ENCODE measurements at regions not wholly inside any gene's neighbourhood (a gene's known extent, or its start where the extent isn't known, plus 50 kb on each side); places are given as distances from the start of the nearest gene placed in this dataset.

DNA sequence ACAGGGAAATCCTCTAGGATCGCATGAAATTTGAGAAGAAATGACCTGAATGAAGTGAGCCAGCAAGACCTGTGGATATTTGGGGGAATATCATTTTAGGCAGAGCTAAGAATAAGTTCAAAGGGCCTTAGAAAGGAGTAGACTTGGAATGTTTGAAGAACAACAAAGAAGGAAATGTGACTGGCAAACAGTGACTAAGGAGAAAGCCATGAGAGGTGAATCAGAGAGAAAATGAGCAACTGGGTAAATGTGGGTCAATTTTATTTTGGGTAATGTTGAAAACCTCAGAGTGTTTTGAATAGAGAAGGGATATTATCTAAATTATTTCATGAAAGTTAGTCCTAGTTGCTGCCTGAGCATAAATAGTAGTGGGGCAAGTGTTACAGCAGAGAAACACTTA, 672.8 kb downstream of the LMO4 start:
- no peak overlapping the region for H3K27ac ChIP-seq
- TF ChIP-seq, protein P1, sequence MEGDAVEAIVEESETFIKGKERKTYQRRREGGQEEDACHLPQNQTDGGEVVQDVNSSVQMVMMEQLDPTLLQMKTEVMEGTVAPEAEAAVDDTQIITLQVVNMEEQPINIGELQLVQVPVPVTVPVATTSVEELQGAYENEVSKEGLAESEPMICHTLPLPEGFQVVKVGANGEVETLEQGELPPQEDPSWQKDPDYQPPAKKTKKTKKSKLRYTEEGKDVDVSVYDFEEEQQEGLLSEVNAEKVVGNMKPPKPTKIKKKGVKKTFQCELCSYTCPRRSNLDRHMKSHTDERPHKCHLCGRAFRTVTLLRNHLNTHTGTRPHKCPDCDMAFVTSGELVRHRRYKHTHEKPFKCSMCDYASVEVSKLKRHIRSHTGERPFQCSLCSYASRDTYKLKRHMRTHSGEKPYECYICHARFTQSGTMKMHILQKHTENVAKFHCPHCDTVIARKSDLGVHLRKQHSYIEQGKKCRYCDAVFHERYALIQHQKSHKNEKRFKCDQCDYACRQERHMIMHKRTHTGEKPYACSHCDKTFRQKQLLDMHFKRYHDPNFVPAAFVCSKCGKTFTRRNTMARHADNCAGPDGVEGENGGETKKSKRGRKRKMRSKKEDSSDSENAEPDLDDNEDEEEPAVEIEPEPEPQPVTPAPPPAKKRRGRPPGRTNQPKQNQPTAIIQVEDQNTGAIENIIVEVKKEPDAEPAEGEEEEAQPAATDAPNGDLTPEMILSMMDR (conservative IDR thresholded peaks at IDR 0.05), result no peak

DNA sequence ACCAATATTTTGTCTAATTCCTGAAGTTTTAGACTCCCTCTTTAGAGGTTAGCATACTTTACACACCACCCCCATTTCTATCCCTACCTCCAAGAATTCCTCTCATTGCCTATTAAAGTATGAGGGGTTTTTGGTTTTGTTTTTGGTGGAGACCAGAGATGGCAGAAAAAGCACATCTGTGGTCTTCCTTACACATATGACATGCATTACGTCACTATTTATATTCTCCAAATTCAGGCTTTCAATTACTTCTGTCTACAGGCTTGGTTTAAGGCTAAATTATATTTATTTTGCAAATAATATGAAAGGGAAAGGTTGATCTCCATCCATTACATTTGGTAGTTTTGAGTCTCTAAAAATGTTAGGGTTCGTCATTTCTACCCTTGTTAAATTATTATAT, 674.6 kb downstream of the LMO4 start:
- H3K27ac ChIP-seq, result no peak overlapping the region
- TF ChIP-seq, protein P1 (conservative IDR thresholded peaks at IDR 0.05), result no peak

DNA sequence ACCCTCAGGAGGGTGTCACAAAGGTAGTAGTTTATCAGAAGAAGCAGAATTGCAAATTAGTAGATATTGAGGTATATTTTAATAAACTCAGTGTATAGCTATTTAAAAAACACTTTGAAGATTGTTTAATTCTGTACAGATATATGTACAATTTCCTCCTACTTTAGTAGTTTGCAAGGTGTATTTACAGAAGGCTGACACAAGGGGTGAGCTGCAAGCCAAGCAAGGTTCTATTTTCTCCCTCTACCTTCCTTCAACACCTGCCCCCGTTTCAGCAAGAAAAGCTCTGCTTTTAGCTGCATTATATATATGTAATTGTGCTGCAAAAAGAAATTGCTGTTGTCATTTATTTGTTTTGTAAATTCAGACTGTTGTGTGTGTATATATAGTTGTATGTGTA, 674.2 kb upstream of the PKN2 start:
- no peak overlapping the region for H3K27ac ChIP-seq
- TF ChIP-seq, protein P1 (conservative IDR thresholded peaks at IDR 0.05), result no peak

DNA sequence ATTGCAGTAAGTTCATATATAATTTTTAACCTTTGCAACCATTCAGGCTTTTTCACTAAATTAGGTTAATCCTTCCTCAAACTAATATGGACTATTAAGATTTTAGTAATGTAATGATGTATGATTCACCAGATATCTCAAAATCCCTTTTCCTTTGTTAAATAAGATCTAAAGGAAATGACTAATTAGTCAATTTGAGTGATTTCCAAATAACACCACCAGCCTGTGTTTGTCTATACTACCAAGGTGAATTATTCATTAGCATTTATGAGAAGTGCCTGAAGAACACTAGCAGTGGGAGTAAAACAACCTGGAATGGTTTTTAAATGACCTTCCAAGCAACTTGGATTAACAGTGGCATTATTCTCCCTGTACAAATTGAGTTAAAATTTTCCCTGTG, 670.6 kb upstream of the PKN2 start:
- H3K27ac ChIP-seq, result no peak overlapping the region
- TF ChIP-seq, protein P1 (conservative IDR thresholded peaks at IDR 0.05), result no peak

DNA sequence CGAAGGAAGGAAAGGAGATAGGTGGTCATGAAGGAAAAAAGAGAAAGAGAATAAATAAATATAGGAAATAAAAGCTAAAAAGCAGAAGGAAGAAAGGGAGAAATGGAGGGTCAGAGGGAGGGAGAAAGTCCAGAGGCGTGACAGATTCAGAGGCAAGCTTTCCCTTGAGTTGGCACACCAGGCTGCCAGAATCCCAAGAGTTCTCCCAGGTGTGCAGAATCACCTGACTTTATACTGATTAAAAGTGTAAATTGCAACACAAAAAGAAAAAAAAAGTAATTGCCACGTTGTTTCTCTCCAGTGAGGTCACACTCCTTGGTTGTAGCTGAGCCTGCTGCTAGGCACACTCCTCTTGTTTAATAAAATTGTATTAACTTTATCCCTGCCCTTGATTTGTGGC, 669.9 kb upstream of the PKN2 start:
- TF ChIP-seq, protein P1 (conservative IDR thresholded peaks at IDR 0.05), result no peak
- H3K27ac ChIP-seq, result no peak overlapping the region

DNA sequence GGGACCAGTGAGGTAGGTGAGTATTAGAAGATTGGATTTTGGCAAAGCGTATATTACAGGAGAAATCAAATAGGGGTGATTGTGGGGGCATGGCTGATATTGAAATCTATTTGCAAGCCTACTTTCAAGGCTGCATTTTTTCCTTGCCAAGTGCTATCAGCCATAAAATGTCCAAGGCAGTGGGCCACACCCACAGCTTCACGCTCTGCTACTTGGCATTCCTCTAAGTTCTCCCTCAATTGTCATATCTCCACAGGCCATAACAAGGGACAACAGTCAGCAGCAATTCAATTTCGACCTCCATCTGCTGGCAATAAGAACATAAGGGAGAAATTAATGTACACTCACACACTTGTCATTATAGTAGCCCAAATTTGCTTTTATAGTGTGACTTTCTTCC, 667.1 kb upstream of the PKN2 start:
- no peak overlapping the region for H3K27ac ChIP-seq
- TF ChIP-seq, protein P1 (conservative IDR thresholded peaks at IDR 0.05), result no peak

DNA sequence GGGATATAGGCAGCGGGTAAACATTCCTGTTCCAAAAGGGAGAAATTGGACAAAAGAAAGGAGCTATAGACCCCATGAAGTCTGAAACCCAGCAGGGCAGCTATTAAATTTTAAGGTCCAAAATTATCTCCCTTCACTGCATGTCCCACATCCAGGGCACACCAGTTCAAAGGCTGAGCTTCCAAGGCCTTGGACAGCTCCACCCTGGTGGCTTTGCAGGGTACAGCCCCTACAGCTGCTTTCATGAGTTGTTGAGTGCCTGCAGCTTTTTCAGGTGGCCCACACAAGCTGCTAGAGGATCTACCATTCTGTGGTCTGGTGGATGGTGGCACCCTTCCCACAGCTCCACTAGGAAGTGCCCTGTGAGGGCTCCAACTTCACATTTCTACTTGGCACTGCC, 662.5 kb upstream of the PKN2 start:
- no peak overlapping the region for H3K27ac ChIP-seq
- TF ChIP-seq, protein P1 (conservative IDR thresholded peaks at IDR 0.05), result no peak

DNA sequence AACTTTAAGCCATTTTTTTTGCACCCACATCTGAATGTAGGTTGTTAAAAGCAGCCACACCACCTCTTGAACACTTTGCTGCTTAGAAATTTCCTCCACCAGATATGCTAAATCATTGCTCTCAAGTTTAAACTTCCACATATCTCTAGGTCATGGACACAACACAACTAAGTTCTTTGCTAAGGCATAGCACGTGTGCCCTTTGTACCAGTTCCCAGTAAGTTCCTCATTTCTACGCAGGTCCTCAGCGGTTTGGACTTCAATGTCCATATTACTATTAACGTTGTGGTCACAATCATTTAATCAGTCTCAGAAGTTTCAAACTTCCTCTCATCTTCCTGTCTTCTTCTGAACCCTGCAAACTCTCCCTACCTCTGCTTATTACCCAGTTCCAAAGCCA, 661.6 kb upstream of the PKN2 start:
- H3K27ac ChIP-seq, result no peak overlapping the region
- TF ChIP-seq, protein P1 (conservative IDR thresholded peaks at IDR 0.05), result no peak
